CD4-positive, alpha-beta T cell treated with Interleukin-2 at 100 ng/mL for 4 hours (primary cell): ENCODE measurements at regions not wholly inside any gene's neighbourhood (a gene's known extent, or its start where the extent isn't known, plus 50 kb on each side); places are given as distances from the start of the nearest gene placed in this dataset.
"Not testable (repeated sequence)": the region's sequence is repeated elsewhere in the genome, so short reads cannot be mapped to it uniquely, and the experiment has no call there.

Experiments
- DNase-seq: peaks from one replicate; pipeline ENCODE4 v3.0.0-alpha.2; 2020; ENCODE audit warnings: low spot score

- DNase-seq: peak; percentile 31
Observed at GRCh38 chr7:142440906-142441411, 183.1 kb upstream of the PRSS58 start.

- DNase-seq: no peak
Observed at GRCh38 chr7:142440219-142440905, 182.5 kb upstream of the PRSS58 start.

GRCh38 chr7:142439739-142440138, 181.9 kb upstream of the PRSS58 start:
- DNase-seq: no peak

GRCh38 chr7:142438923-142439515, 181.2 kb upstream of the PRSS58 start:
- DNase-seq: no peak

GRCh38 chr7:142438235-142438922, 180.5 kb upstream of the PRSS58 start:
- peak; percentile 32 for DNase-seq

GRCh38 chr7:142437741-142438140, 179.9 kb upstream of the PRSS58 start:
- DNase-seq: no peak

GRCh38 chr7:142436601-142437000, 178.7 kb upstream of the PRSS58 start:
- no peak for DNase-seq

- DNase-seq: not testable (repeated sequence)
Observed at GRCh38 chr7:142435606-142436005, 177.7 kb upstream of the PRSS58 start.

GRCh38 chr7:142434666-142435167, 176.9 kb upstream of the PRSS58 start:
- no peak for DNase-seq

GRCh38 chr7:142434133-142434532, 176.3 kb upstream of the PRSS58 start:
- not testable (repeated sequence) for DNase-seq

GRCh38 chr7:142432377-142432776, 174.5 kb upstream of the PRSS58 start:
- DNase-seq: no peak

GRCh38 chr7:142431491-142431890, 173.6 kb upstream of the PRSS58 start:
- no peak for DNase-seq

GRCh38 chr7:142428094-142428493, 170.2 kb upstream of the PRSS58 start:
- DNase-seq: no peak

- DNase-seq: no peak
Observed at GRCh38 chr7:142425281-142425680, 167.4 kb upstream of the PRSS58 start.

- DNase-seq: no peak
Observed at GRCh38 chr7:142422621-142423020, 164.8 kb upstream of the PRSS58 start.

- DNase-seq: no peak
Observed at GRCh38 chr7:142420554-142421362, 162.9 kb upstream of the PRSS58 start.

- DNase-seq: no peak
Observed at GRCh38 chr7:142418326-142418725, 160.5 kb upstream of the PRSS58 start.

- DNase-seq: no peak
Observed at GRCh38 chr7:142414915-142415314, 157.1 kb upstream of the PRSS58 start.

GRCh38 chr7:142414135-142414534, 156.3 kb upstream of the PRSS58 start:
- no peak for DNase-seq

GRCh38 chr7:142413280-142414000, 155.6 kb upstream of the PRSS58 start:
- no peak for DNase-seq

- DNase-seq: peak; percentile 44
Observed at GRCh38 chr7:142412551-142413193, 154.8 kb upstream of the PRSS58 start.
